GM23338 (cell line): ENCODE measurements at regions not wholly inside any gene's neighbourhood (a gene's known extent, or its start where the extent isn't known, plus 50 kb on each side); places are given as distances from the start of the nearest gene placed in this dataset.

Source experiments
- ATAC-seq: fragments of 200-7000 bp; cut with Tn5 transposase; 3 replicates; pipeline ENCODE4 v1.9.1; 2020
- DNase-seq: peaks from one replicate; pipeline ENCODE4 v3.0.0-alpha.2; 2015; ENCODE audit warnings: low spot score
- H2AFZ ChIP-seq: fragments of 200-600 bp; sonication (generic); 2 replicates; pipeline ENCODE4 v1.8.0; 2016; ENCODE audit warnings: antibody characterized with exemption, mild to moderate bottlenecking, moderate library complexity
- H3F3A ChIP-seq: fragments of 200-600 bp; sonication (generic); replicated peaks from 2 replicates; pipeline ENCODE4 v1.8.0; 2017; ENCODE audit warnings: antibody characterized with exemption, mixed run types, low read depth
- H3K27ac ChIP-seq: fragments of 200-600 bp; sonication (generic); 2 replicates; pipeline ENCODE4 v1.6.1; 2016; ENCODE audit warnings: low read depth
- H3K27me3 ChIP-seq: fragments of 200-600 bp; sonication (generic); 2 replicates; pipeline ENCODE4 v1.8.0; 2016; ENCODE audit warnings: mild to moderate bottlenecking, mixed run types, moderate library complexity; ENCODE audit not compliant: insufficient read depth
- H3K36me3 ChIP-seq: fragments of 200-600 bp; sonication (generic); 2 replicates; pipeline ENCODE4 v1.8.0; 2016; ENCODE audit warnings: mild to moderate bottlenecking; ENCODE audit not compliant: insufficient read depth
- H3K4me1 ChIP-seq: fragments of 200-600 bp; sonication (generic); 2 replicates; pipeline ENCODE4 v1.8.0; 2016; ENCODE audit warnings: mild to moderate bottlenecking, moderate library complexity; ENCODE audit not compliant: insufficient read depth
- H3K4me2 ChIP-seq: fragments of 200-600 bp; sonication (generic); 2 replicates; pipeline ENCODE4 v1.7.1; 2017; ENCODE audit warnings: mixed run types
- H3K4me3 ChIP-seq: fragments of 200-600 bp; sonication (generic); 2 replicates; pipeline ENCODE4 v1.6.1; 2016; ENCODE audit warnings: mixed run types
- H3K79me2 ChIP-seq: fragments of 200-600 bp; sonication (generic); replicated peaks from 2 replicates; pipeline ENCODE4 v1.8.0; 2017; ENCODE audit warnings: mild to moderate bottlenecking; ENCODE audit not compliant: insufficient read depth
- H3K9me2 ChIP-seq: fragments of 200-600 bp; sonication (generic); 2 replicates; pipeline ENCODE4 v1.8.0; 2017; ENCODE audit not compliant: insufficient read depth
- H4K20me1 ChIP-seq: fragments of 200-600 bp; sonication (generic); replicated peaks from 2 replicates; pipeline ENCODE4 v1.8.0; 2017; ENCODE audit warnings: mild to moderate bottlenecking; ENCODE audit not compliant: insufficient read depth
- H3K27ac Mint-ChIP-seq: 2 replicates; pipeline ENCODE4 v1.8.0; 2020; ENCODE audit warnings: inconsistent platforms, mild to moderate bottlenecking, moderate library complexity, mixed read lengths
- H3K27me3 Mint-ChIP-seq: 3 replicates; pipeline ENCODE4 v1.8.0; 2022; ENCODE audit warnings: low read depth, mild to moderate bottlenecking, moderate library complexity, mixed read lengths, inconsistent platforms; ENCODE audit not compliant: insufficient read depth, poor library complexity
- H3K36me3 Mint-ChIP-seq: 3 replicates; pipeline ENCODE4 v1.8.0; 2021; ENCODE audit warnings: low read depth, mild to moderate bottlenecking, inconsistent platforms, moderate library complexity, mixed read lengths
- H3K4me1 Mint-ChIP-seq: 3 replicates; pipeline ENCODE4 v1.8.0; 2020; ENCODE audit warnings: mild to moderate bottlenecking, inconsistent platforms, mixed read lengths
- H3K4me3 Mint-ChIP-seq: 3 replicates; pipeline ENCODE4 v1.8.0; 2021; ENCODE audit warnings: moderate library complexity, mild to moderate bottlenecking, inconsistent platforms, mixed read lengths
- H3K9me3 Mint-ChIP-seq: 3 replicates; pipeline ENCODE4 v1.8.0; 2020; ENCODE audit warnings: moderate library complexity, mild to moderate bottlenecking, inconsistent platforms, mixed read lengths
- CREB1 ChIP-seq: fragments of 250-450 bp; sonication (Bioruptor Pico); IDR thresholded peaks from 2 replicates; pipeline ENCODE4 v1.5.0; 2020; ENCODE audit warnings: low read depth, mild to moderate bottlenecking, moderate library complexity
- EZH2 ChIP-seq: fragments of 200-600 bp; sonication (generic); IDR thresholded peaks from one replicate; pipeline ENCODE4 v1.8.0; 2017; ENCODE audit warnings: antibody characterized with exemption, mild to moderate bottlenecking, low read depth; ENCODE audit not compliant: unreplicated experiment
- STAT1 ChIP-seq: IDR thresholded peaks from one replicate; pipeline ENCODE4 v1.6.1; 2016; ENCODE audit warnings: antibody characterized with exemption; ENCODE audit not compliant: unreplicated experiment
- ZNF331 ChIP-seq: fragments of 250-450 bp; sonication (Bioruptor Pico); IDR thresholded peaks from 2 replicates; pipeline ENCODE4 v1.5.0; 2020; ENCODE audit warnings: low read depth, mild to moderate bottlenecking, moderate library complexity
- TF ChIP-seq, protein P1 (sequence below): fragments of 250-450 bp; sonication (Bioruptor Pico); IDR thresholded peaks from 2 replicates; pipeline ENCODE4 v1.5.0; 2020; ENCODE audit warnings: mild to moderate bottlenecking, moderate library complexity
- TF ChIP-seq, protein P2 (sequence below): IDR thresholded peaks from one replicate; pipeline ENCODE4 v1.6.1; 2018; ENCODE audit warnings: antibody characterized with exemption; ENCODE audit not compliant: unreplicated experiment
- TF ChIP-seq, protein P3 (sequence below): IDR thresholded peaks from 2 replicates; pipeline ENCODE4 v1.6.1; 2016; ENCODE audit warnings: antibody characterized with exemption

DNA sequence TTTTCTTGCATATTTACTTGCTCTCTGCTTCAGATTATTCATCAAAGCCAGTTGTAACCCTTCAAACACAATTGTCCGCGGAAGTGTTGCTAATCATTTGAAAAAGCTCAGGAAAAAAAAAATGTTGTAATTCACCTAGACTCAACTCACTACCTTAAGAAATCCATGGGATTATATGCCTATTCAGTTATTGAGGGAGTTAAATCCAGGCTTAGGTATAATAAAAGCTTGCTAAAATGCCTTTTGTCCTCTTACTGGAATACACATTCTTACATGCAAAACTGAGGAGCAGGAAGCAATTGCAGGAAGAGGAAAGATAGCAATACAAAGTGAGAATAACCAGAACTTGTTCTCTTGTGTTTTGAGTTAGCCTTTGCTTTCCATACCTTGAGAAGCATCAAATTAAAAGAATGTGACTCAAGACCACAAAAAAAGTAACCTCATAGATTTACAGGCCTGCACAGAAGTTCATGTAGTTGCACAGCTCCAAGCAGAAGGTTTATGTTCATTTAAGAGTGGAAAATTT, 91.4 kb upstream of the FAM241A start (continued):
- TF ChIP-seq, protein P1, sequence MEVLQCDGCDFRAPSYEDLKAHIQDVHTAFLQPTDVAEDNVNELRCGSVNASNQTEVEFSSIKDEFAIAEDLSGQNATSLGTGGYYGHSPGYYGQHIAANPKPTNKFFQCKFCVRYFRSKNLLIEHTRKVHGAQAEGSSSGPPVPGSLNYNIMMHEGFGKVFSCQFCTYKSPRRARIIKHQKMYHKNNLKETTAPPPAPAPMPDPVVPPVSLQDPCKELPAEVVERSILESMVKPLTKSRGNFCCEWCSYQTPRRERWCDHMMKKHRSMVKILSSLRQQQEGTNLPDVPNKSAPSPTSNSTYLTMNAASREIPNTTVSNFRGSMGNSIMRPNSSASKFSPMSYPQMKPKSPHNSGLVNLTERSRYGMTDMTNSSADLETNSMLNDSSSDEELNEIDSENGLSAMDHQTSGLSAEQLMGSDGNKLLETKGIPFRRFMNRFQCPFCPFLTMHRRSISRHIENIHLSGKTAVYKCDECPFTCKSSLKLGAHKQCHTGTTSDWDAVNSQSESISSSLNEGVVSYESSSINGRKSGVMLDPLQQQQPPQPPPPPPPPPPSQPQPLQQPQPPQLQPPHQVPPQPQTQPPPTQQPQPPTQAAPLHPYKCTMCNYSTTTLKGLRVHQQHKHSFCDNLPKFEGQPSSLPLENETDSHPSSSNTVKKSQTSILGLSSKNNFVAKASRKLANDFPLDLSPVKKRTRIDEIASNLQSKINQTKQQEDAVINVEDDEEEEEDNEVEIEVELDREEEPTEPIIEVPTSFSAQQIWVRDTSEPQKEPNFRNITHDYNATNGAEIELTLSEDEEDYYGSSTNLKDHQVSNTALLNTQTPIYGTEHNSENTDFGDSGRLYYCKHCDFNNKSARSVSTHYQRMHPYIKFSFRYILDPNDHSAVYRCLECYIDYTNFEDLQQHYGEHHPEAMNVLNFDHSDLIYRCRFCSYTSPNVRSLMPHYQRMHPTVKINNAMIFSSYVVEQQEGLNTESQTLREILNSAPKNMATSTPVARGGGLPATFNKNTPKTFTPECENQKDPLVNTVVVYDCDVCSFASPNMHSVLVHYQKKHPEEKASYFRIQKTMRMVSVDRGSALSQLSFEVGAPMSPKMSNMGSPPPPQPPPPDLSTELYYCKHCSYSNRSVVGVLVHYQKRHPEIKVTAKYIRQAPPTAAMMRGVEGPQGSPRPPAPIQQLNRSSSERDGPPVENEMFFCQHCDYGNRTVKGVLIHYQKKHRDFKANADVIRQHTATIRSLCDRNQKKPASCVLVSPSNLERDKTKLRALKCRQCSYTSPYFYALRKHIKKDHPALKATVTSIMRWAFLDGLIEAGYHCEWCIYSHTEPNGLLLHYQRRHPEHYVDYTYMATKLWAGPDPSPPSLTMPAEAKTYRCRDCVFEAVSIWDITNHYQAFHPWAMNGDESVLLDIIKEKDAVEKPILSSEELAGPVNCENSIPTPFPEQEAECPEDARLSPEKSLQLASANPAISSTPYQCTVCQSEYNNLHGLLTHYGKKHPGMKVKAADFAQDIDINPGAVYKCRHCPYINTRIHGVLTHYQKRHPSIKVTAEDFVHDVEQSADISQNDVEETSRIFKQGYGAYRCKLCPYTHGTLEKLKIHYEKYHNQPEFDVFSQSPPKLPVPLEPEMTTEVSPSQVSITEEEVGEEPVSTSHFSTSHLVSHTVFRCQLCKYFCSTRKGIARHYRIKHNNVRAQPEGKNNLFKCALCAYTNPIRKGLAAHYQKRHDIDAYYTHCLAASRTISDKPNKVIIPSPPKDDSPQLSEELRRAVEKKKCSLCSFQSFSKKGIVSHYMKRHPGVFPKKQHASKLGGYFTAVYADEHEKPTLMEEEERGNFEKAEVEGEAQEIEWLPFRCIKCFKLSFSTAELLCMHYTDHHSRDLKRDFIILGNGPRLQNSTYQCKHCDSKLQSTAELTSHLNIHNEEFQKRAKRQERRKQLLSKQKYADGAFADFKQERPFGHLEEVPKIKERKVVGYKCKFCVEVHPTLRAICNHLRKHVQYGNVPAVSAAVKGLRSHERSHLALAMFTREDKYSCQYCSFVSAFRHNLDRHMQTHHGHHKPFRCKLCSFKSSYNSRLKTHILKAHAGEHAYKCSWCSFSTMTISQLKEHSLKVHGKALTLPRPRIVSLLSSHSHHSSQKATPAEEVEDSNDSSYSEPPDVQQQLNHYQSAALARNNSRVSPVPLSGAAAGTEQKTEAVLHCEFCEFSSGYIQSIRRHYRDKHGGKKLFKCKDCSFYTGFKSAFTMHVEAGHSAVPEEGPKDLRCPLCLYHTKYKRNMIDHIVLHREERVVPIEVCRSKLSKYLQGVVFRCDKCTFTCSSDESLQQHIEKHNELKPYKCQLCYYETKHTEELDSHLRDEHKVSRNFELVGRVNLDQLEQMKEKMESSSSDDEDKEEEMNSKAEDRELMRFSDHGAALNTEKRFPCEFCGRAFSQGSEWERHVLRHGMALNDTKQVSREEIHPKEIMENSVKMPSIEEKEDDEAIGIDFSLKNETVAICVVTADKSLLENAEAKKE, result no peak

DNA sequence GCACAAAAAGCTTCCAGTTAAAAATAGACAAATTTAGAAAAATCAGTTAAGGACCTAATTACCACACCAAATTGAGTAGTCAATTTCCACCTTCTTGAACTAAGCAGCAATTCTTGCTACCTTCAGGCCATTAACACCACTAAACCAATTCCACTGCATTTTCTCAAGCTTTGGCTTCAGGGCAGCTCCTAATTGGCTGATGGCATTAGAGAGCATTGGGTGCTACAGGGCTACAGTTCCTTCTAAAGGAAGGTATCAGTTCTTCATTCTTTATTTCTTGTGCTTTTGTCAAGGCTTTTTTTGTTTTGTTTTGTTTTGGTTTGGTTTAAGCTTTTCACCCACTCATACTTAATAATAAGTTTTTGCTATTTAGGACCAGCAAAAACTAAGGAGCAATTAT, 90.2 kb upstream of the FAM241A start:
- Histone ChIP-seq H2AFZ (no peak overlapping the region), H4K20me1 (no peaks in the 10 kb centered on the region), H3K27ac (no peak overlapping the region), H3K4me2 (no peak overlapping the region), H3K9me2 (no peaks in the 10 kb centered on the region), H3K27me3 (no peaks in the 10 kb centered on the region), H3K4me1 (peaks cover 8% of the 10 kb centered on the region; the same call in 1 of the 2 replicates), H3K79me2 (no peaks in the 10 kb centered on the region), H3K36me3 (no peaks in the 10 kb centered on the region), H3K4me3 (no peak overlapping the region), H3F3A (no peaks in the 10 kb centered on the region)
- ATAC-seq, result peak; percentile 65
- Mint-ChIP-seq H3K4me1 (peaks cover 9% of the 10 kb centered on the region), H3K27me3 (no peaks in the 10 kb centered on the region), H3K36me3 (no peaks in the 10 kb centered on the region), H3K4me3 (no peak overlapping the region), H3K27ac (no peak overlapping the region), H3K9me3 (no peaks in the 10 kb centered on the region)
- DNase-seq, result peak; percentile 36
- TF ChIP-seq, protein P2, sequence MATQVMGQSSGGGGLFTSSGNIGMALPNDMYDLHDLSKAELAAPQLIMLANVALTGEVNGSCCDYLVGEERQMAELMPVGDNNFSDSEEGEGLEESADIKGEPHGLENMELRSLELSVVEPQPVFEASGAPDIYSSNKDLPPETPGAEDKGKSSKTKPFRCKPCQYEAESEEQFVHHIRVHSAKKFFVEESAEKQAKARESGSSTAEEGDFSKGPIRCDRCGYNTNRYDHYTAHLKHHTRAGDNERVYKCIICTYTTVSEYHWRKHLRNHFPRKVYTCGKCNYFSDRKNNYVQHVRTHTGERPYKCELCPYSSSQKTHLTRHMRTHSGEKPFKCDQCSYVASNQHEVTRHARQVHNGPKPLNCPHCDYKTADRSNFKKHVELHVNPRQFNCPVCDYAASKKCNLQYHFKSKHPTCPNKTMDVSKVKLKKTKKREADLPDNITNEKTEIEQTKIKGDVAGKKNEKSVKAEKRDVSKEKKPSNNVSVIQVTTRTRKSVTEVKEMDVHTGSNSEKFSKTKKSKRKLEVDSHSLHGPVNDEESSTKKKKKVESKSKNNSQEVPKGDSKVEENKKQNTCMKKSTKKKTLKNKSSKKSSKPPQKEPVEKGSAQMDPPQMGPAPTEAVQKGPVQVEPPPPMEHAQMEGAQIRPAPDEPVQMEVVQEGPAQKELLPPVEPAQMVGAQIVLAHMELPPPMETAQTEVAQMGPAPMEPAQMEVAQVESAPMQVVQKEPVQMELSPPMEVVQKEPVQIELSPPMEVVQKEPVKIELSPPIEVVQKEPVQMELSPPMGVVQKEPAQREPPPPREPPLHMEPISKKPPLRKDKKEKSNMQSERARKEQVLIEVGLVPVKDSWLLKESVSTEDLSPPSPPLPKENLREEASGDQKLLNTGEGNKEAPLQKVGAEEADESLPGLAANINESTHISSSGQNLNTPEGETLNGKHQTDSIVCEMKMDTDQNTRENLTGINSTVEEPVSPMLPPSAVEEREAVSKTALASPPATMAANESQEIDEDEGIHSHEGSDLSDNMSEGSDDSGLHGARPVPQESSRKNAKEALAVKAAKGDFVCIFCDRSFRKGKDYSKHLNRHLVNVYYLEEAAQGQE, result no peak
- TF ChIP-seq, protein P3, sequence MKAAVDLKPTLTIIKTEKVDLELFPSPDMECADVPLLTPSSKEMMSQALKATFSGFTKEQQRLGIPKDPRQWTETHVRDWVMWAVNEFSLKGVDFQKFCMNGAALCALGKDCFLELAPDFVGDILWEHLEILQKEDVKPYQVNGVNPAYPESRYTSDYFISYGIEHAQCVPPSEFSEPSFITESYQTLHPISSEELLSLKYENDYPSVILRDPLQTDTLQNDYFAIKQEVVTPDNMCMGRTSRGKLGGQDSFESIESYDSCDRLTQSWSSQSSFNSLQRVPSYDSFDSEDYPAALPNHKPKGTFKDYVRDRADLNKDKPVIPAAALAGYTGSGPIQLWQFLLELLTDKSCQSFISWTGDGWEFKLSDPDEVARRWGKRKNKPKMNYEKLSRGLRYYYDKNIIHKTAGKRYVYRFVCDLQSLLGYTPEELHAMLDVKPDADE, result no peak
- TF ChIP-seq STAT1, result no peak
- TF ChIP-seq ZNF331 (CRISPR knock-in tag), result no peak
- no peak for TF ChIP-seq CREB1 (CRISPR knock-in tag)
- TF ChIP-seq EZH2, result no peak
